22Rv1 (cell line): ENCODE measurements at regions not wholly inside any gene's neighbourhood (a gene's known extent, or its start where the extent isn't known, plus 50 kb on each side); places are given as distances from the start of the nearest gene placed in this dataset.

ENCODE experiments used
- CTCF ChIP-seq: fragments of 450-650 bp; IDR thresholded peaks from 2 replicates; pipeline ENCODE4 v1.5.1; 2017; ENCODE audit warnings: mild to moderate bottlenecking
- ZFX ChIP-seq: fragments of 450-650 bp; IDR thresholded peaks from 2 replicates; pipeline ENCODE4 v1.6.1; 2017; ENCODE audit warnings: antibody characterized with exemption, borderline replicate concordance

- TF ChIP-seq CTCF (no peak), ZFX (no peak)
These were observed 599.6 kb downstream of the TMEM114 start for GRCh38 chr16:7990626-7991260.
